ENCODE measurements at regions not wholly inside any gene's neighbourhood (a gene's known extent, or its start where the extent isn't known, plus 50 kb on each side); places are given as distances from the start of the nearest gene placed in this dataset.

DNA sequence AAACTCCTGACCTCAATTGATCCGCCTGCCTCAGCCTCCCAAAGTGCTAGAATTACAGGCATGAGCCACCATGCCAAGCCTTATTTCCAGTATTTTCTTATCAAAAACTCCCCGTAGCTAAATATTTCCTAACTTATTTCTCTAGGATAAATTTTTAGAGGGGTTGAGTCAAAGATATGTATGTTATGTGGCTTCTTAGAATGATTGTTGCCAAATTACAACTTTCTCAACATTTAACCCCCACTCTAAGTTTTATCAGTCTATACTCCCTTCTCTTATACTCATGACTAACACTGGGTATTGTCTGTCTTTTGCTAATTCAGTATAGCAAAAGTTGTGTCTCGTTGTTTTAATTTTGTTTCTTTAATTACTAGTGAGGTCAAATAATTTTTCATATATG lies 187.7 kb upstream of the LNX1 start:
- TF ChIP-seq, protein P1, sequence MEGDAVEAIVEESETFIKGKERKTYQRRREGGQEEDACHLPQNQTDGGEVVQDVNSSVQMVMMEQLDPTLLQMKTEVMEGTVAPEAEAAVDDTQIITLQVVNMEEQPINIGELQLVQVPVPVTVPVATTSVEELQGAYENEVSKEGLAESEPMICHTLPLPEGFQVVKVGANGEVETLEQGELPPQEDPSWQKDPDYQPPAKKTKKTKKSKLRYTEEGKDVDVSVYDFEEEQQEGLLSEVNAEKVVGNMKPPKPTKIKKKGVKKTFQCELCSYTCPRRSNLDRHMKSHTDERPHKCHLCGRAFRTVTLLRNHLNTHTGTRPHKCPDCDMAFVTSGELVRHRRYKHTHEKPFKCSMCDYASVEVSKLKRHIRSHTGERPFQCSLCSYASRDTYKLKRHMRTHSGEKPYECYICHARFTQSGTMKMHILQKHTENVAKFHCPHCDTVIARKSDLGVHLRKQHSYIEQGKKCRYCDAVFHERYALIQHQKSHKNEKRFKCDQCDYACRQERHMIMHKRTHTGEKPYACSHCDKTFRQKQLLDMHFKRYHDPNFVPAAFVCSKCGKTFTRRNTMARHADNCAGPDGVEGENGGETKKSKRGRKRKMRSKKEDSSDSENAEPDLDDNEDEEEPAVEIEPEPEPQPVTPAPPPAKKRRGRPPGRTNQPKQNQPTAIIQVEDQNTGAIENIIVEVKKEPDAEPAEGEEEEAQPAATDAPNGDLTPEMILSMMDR (IDR thresholded peaks at IDR 0.05; ENCODE audit: borderline replicate concordance, extremely low read depth, low read length, poor library complexity, severe bottlenecking): no peak
- TF ChIP-seq EZH2 (IDR thresholded peaks at IDR 0.05; ENCODE audit: borderline replicate concordance, low read depth, low read length, severe bottlenecking): no peak
